Panc1 (cell line): ENCODE measurements at regions not wholly inside any gene's neighbourhood (a gene's known extent, or its start where the extent isn't known, plus 50 kb on each side); places are given as distances from the start of the nearest gene placed in this dataset.
A peak's percentile ranks its signal among the peaks of the same experiment; 100 is the strongest.

Source experiments
- ATAC-seq: fragments of 200-7000 bp; cut with Tn5 transposase; 2 replicates; pipeline ENCODE4 v1.9.1; 2020; ENCODE audit warnings: mild to moderate bottlenecking, moderate library complexity
- BruUV-seq: library from RNA; stranded (reverse); fragments of 400-500 nt; replicated peaks from 2 replicates; lab custom pipeline; 2021; lab: Mats Ljungman, UMichigan
- CTCF ChIA-PET: fragments of 300-600 bp; sonication (Branson Sonifier 250); formaldehyde crosslinking; loops from one replicate; lab custom pipeline; 2022; ENCODE audit warnings: antibody characterized with exemption; lab: Charles Lee
- POLR2A ChIA-PET: fragments of 300-600 bp; sonication (Branson Sonifier 250); formaldehyde crosslinking; loops from one replicate; lab custom pipeline; 2022; ENCODE audit warnings: antibody characterized with exemption; lab: Charles Lee
- DNase-seq: peaks from one replicate; pipeline ENCODE4 v3.0.0-alpha.2; 2010; ENCODE audit warnings: low read depth, low spot score
- H3K27ac ChIP-seq: 2 replicates; pipeline ENCODE4 v1.5.1; 2011; ENCODE audit warnings: mild to moderate bottlenecking, low read length, inconsistent platforms
- H3K27me3 ChIP-seq: fragments of 200-500 bp; sonication (Bioruptor generic); 2 replicates; pipeline ENCODE4 v1.6.0; 2014; ENCODE audit warnings: low read length, inconsistent platforms; ENCODE audit not compliant: control insufficient read depth, insufficient read depth
- H3K36me3 ChIP-seq: fragments of 200-500 bp; sonication (Bioruptor generic); 2 replicates; pipeline ENCODE4 v1.5.1; 2014; ENCODE audit warnings: inconsistent platforms, mild to moderate bottlenecking, low read length, moderate library complexity; ENCODE audit not compliant: control insufficient read depth, insufficient read depth
- H3K4me1 ChIP-seq: 2 replicates; pipeline ENCODE4 v1.5.1; 2011; ENCODE audit warnings: inconsistent platforms, mild to moderate bottlenecking, low read length, moderate library complexity; ENCODE audit not compliant: control insufficient read depth, insufficient read depth
- H3K4me3 ChIP-seq, 2 experiments: 2 replicates each; pipeline ENCODE4 v1.5.1; 2011 to 2012; ENCODE audit warnings: low read depth in 2 of 2, low read length in 2 of 2, mild to moderate bottlenecking in 2 of 2, inconsistent platforms in 1 of 2, moderate library complexity in 1 of 2
- H3K9me3 ChIP-seq: fragments of 200-500 bp; sonication (Bioruptor generic); 2 replicates; pipeline ENCODE4 v1.5.1; 2014; ENCODE audit warnings: low read depth, mild to moderate bottlenecking, inconsistent platforms, low read length, moderate library complexity; ENCODE audit not compliant: control insufficient read depth, insufficient read depth
- CTCF ChIP-seq: fragments of 450-650 bp; IDR thresholded peaks from 2 replicates; pipeline ENCODE4 v1.5.1; 2017; ENCODE audit warnings: mild to moderate bottlenecking
- POLR2AphosphoS5 ChIP-seq: IDR thresholded peaks from 2 replicates; pipeline ENCODE4 v1.6.1; 2012; ENCODE audit warnings: mild to moderate bottlenecking, low read depth, low read length, moderate library complexity
- REST ChIP-seq, 2 experiments: IDR thresholded peaks; 2 replicates each; pipeline ENCODE4 v1.6.1; 2011 to 2012; ENCODE audit warnings: low read depth in 2 of 2, control low read depth in 1 of 2, low read length in 1 of 2, mild to moderate bottlenecking in 1 of 2, moderate library complexity in 1 of 2; ENCODE audit not compliant: insufficient read depth in 1 of 2
- SIN3A ChIP-seq: IDR thresholded peaks from 2 replicates; pipeline ENCODE4 v1.6.1; 2012; ENCODE audit warnings: low read depth, mild to moderate bottlenecking, low read length, moderate library complexity, borderline replicate concordance; ENCODE audit not compliant: insufficient read depth
- TCF7L2 ChIP-seq: IDR thresholded peaks from 2 replicates; pipeline ENCODE4 v1.6.1; 2011; ENCODE audit warnings: mild to moderate bottlenecking, low read depth, low read length, inconsistent platforms
- in situ Hi-C: cut with HindIII; loops from 2 replicates; pipeline ENCODE4 v1.10.0; 2016; ENCODE audit warnings: low sequenced_read_pairs, low pct_unique_long_range_greater_than_20kb
- intact Hi-C: fragments of 100-400 bp; cut with micrococcal nuclease; formaldehyde crosslinking; loops from one replicate; pipeline ENCODE4 v1.10.0; 2022; ENCODE audit not compliant: unreplicated experiment

- no peaks in the 10 kb centered on the region for H3K27me3 ChIP-seq
- no peaks in the 10 kb centered on the region for H3K9me3 ChIP-seq
- no peaks in the 10 kb centered on the region for H3K36me3 ChIP-seq
- ChIA-PET POLR2A (no interaction called here), CTCF (no interaction called here)
- ATAC-seq: no peak
- in situ Hi-C loops (no loop called here), intact Hi-C loops (no loop called here)
- H3K27ac ChIP-seq: peak overlapping the region; percentile 23; the same call in 1 of the 2 replicates
- DNase-seq: no peak
- no peak overlapping the region for H3K4me3 ChIP-seq
- TF ChIP-seq POLR2AphosphoS5 (no peak), TCF7L2 (no peak), SIN3A (no peak), REST (IDR thresholded peaks at IDR 0.05; ENCODE audit: insufficient read depth in 1 of 2, low read depth in 2 of 2, low read length in 1 of 2) (no peak), CTCF (no peak)
- no peaks in the 10 kb centered on the region for H3K4me1 ChIP-seq
- no TSS peak for BruUV-seq
Measured at GRCh38 chr21:41593051-41593759, 85.2 kb upstream of the TMPRSS2 start.

- CTCF ChIA-PET: interaction anchor here (0.8 kb wide), 1 partner anchor 21 kb away, joined by 5 read pairs; no protein-coding TSS in a partner anchor
- no peaks in the 10 kb centered on the region for H3K9me3 ChIP-seq
- DNase-seq (no peak), ATAC-seq (no peak)
- H3K36me3 ChIP-seq: no peaks in the 10 kb centered on the region
- no TSS peak for BruUV-seq
- no peaks in the 10 kb centered on the region for H3K27me3 ChIP-seq
- TF ChIP-seq SIN3A (no peak), REST (IDR thresholded peaks at IDR 0.05; ENCODE audit: insufficient read depth in 1 of 2, low read depth in 2 of 2, low read length in 1 of 2) (no peak), CTCF (no peak), TCF7L2 (no peak), POLR2AphosphoS5 (no peak)
- POLR2A ChIA-PET: no interaction called here
- no peaks in the 10 kb centered on the region for H3K4me1 ChIP-seq
- in situ Hi-C loops (no loop called here), intact Hi-C loops (loop anchor here (10.0 kb wide), 1 partner anchor 65 kb away; no protein-coding TSS in a partner anchor)
- H3K27ac ChIP-seq: no peak overlapping the region
- no peak overlapping the region for H3K4me3 ChIP-seq
Measured at GRCh38 chr21:41589620-41590175, 81.7 kb upstream of the TMPRSS2 start.
